ENCODE measurements at regions not wholly inside any gene's neighbourhood (a gene's known extent, or its start where the extent isn't known, plus 50 kb on each side); places are given as distances from the start of the nearest gene placed in this dataset.

DNA sequence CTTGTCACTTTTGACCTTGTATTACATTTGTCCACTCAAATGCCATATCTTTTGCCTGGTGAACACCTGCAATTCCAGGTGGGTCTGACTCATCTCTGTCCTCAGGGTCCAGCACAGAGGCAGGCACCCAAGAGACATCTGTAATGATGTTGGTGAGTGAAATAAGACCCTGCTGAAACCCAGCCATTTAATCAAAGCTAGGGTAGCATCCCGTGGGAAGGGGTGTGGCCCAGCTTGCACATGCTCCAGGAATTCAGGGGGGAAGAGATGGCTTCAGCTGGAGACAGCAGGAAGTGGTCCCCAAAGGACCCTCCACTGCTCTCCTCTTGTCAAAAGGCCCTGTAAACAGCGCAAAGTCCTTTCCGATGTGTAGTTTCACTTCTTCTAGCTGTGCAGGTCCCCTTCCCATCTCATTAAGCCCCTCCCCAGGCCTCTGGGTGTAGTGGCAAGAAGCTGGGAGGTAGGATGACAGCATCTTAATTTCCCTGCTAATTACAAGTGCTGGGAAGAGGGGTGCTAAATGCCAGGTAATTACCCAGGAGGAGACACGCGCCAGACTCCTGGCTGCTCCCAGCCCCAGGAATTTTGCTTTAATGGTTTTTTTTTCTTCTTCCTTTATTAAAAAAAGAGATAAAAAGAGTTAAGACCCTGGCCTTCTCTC lies 54.4 kb upstream of the TRABD2B start:
- TF ChIP-seq, protein P1, sequence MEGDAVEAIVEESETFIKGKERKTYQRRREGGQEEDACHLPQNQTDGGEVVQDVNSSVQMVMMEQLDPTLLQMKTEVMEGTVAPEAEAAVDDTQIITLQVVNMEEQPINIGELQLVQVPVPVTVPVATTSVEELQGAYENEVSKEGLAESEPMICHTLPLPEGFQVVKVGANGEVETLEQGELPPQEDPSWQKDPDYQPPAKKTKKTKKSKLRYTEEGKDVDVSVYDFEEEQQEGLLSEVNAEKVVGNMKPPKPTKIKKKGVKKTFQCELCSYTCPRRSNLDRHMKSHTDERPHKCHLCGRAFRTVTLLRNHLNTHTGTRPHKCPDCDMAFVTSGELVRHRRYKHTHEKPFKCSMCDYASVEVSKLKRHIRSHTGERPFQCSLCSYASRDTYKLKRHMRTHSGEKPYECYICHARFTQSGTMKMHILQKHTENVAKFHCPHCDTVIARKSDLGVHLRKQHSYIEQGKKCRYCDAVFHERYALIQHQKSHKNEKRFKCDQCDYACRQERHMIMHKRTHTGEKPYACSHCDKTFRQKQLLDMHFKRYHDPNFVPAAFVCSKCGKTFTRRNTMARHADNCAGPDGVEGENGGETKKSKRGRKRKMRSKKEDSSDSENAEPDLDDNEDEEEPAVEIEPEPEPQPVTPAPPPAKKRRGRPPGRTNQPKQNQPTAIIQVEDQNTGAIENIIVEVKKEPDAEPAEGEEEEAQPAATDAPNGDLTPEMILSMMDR (IDR thresholded peaks at IDR 0.05), result no peak
- no peak for TF ChIP-seq POLR2A (IDR thresholded peaks at IDR 0.05)
